ENCODE measurements at regions not wholly inside any gene's neighbourhood (a gene's known extent, or its start where the extent isn't known, plus 50 kb on each side); places are given as distances from the start of the nearest gene placed in this dataset.

DNA sequence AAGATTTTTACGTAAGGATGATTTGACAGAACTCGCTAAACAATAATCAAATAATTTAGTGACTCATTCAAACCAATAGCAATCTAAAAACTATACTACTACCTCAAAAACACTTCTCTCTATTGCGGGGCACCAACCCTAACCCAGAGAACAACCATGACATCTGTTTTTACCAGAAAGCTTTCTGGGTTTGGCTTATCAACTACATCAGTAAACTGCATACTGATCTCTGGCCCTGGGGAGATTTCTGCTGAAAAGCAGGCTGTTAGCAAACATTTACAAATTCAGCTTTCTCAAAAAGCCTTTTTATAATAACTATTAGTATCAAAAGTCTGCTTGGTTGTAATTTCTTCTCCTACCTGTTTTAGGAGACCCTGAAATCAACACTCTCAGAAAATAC is 144.5 kb upstream of the ZWINT start:
- H3K27ac ChIP-seq (ENCODE audit: low read depth, low read length) = no peak overlapping the region
- no peak for DNase-seq (ENCODE audit: low read depth, low spot score)
- no peak overlapping the region for H3K4me3 ChIP-seq (ENCODE audit: low read depth, low read length)
- TF ChIP-seq CTCF (IDR thresholded peaks at IDR 0.05; ENCODE audit: low read depth, low read length) = no peak
- H3K9me3 ChIP-seq (ENCODE audit: control insufficient read depth, insufficient read depth, low read length) = peaks cover 3% of the 10 kb centered on the region; the same call in 1 of the 2 replicates
- no peaks in the 10 kb centered on the region for H3K27me3 ChIP-seq (ENCODE audit: control insufficient read depth, insufficient read depth, low read length)
- POLR2A ChIA-PET = no interaction called here
- CTCF ChIA-PET = no interaction called here

DNA sequence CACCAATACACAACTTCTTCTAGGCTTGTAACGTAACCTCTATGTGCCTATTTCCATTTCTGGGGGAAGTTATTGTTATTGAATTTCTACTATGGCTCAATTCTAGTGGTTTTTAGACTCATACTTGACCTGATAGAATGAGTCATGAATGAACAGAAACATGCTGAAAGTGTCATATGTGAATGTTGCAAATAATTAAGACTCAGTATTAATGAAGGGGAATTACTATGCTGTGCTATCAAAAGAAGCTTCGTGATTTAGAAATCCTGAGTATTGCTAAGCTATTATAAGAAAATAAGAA is 135.1 kb upstream of the ZWINT start:
- no peak for DNase-seq (ENCODE audit: low read depth, low spot score)
- Histone ChIP-seq H3K4me3 (ENCODE audit: low read depth, low read length) (no peak overlapping the region), H3K9me3 (ENCODE audit: control insufficient read depth, insufficient read depth, low read length) (no peaks in the 10 kb centered on the region; the same call in 1 of the 2 replicates), H3K27ac (ENCODE audit: low read depth, low read length) (no peak overlapping the region), H3K27me3 (ENCODE audit: control insufficient read depth, insufficient read depth, low read length) (no peaks in the 10 kb centered on the region)
- ChIA-PET CTCF (no interaction called here), POLR2A (no interaction called here)
- no peak for TF ChIP-seq CTCF (IDR thresholded peaks at IDR 0.05; ENCODE audit: low read depth, low read length)

DNA sequence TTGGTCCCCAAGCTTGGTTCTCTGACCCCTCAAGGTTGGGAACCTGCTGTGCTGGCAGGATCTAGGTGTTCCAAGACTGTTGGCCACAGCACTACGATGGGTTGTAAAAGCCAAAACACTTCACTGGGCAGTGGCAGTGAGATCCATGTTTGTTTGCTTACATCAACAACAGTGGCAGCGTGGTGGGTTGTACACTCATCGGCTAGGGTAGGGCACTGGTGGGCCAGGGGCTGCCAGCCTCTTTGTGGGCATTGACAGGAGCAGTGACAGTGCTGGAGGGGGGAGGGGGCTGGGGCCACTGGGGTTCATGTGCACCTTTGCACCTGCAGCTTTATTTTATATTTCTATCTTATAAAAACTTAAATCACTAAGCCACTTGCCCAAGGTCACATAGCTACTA is 126.7 kb upstream of the ZWINT start:
- no peak for TF ChIP-seq CTCF (IDR thresholded peaks at IDR 0.05; ENCODE audit: low read depth, low read length)
- ChIA-PET CTCF (no interaction called here), POLR2A (no interaction called here)
- Histone ChIP-seq H3K27ac (ENCODE audit: low read depth, low read length) (no peak overlapping the region), H3K27me3 (ENCODE audit: control insufficient read depth, insufficient read depth, low read length) (no peaks in the 10 kb centered on the region), H3K9me3 (ENCODE audit: control insufficient read depth, insufficient read depth, low read length) (no peaks in the 10 kb centered on the region; the same call in 1 of the 2 replicates), H3K4me3 (ENCODE audit: low read depth, low read length) (no peak overlapping the region)
- DNase-seq (ENCODE audit: low read depth, low spot score) = no peak

DNA sequence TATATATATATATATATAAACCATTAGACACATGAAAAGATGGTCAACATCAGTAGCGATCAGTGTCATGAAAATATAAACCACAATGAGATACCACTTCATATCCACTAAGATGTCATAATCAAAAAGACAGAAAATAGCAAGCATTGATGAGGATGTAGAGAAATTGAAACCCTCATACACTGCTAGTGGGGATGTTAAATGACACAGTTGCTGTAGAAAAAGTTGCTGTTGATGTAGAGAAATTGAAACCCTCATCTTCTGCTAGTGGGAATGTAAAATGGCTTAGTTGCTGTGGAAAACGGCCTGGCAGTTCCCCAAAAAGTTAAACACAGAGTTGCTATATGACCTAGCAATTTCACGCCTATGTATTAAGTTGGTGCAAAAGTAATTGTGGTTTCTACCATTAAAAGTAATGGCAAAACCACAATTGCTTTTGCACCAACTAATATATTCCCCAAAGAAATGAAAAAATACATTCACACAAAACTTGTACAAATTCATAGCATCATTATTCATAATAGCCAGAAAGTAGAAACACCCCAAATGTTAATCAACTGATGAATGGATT is 120.5 kb upstream of the ZWINT start:
- ChIA-PET POLR2A (no interaction called here), CTCF (no interaction called here)
- TF ChIP-seq CTCF (IDR thresholded peaks at IDR 0.05; ENCODE audit: low read depth, low read length) = no peak
- no peaks in the 10 kb centered on the region for H3K27me3 ChIP-seq (ENCODE audit: control insufficient read depth, insufficient read depth, low read length)
- H3K9me3 ChIP-seq (ENCODE audit: control insufficient read depth, insufficient read depth, low read length) = no peaks in the 10 kb centered on the region
- H3K27ac ChIP-seq (ENCODE audit: low read depth, low read length) = no peak overlapping the region
- no peak overlapping the region for H3K4me3 ChIP-seq (ENCODE audit: low read depth, low read length)
- DNase-seq (ENCODE audit: low read depth, low spot score) = no peak

- DNase-seq (ENCODE audit: low read depth, low spot score) = no peak
- Histone ChIP-seq H3K27me3 (ENCODE audit: control insufficient read depth, insufficient read depth, low read length) (no peaks in the 10 kb centered on the region), H3K27ac (ENCODE audit: low read depth, low read length) (no peak overlapping the region), H3K4me3 (ENCODE audit: low read depth, low read length) (no peak overlapping the region), H3K9me3 (ENCODE audit: control insufficient read depth, insufficient read depth, low read length) (no peaks in the 10 kb centered on the region)
- CTCF ChIA-PET = no interaction called here
- POLR2A ChIA-PET = no interaction called here
- TF ChIP-seq CTCF (IDR thresholded peaks at IDR 0.05; ENCODE audit: low read depth, low read length) = no peak
Observed at GRCh38 chr10:56472978-56473377, 111.9 kb upstream of the ZWINT start.

Data from AG04450 (cell line).